Activated CD4-positive, alpha-beta T cell treated with anti-CD3 and anti-CD28 coated beads, Interleukin-2, amount 10 ng/mL, durations not matched to agents 24 days and 14 days (primary cell): ENCODE measurements at regions not wholly inside any gene's neighbourhood (a gene's known extent, or its start where the extent isn't known, plus 50 kb on each side); places are given as distances from the start of the nearest gene placed in this dataset.
"Not testable (repeated sequence)": the region's sequence is repeated elsewhere in the genome, so short reads cannot be mapped to it uniquely, and the experiment has no call there.

Experiments used
- DNase-seq: peaks from one replicate; pipeline ENCODE4 v3.0.0; 2022
- H3K27ac Mint-ChIP-seq: one replicate; pipeline ENCODE4 v1.8.0; 2022; ENCODE audit warnings: mild to moderate bottlenecking, mixed read lengths
- H3K27me3 Mint-ChIP-seq: one replicate; pipeline ENCODE4 v1.8.0; 2022; ENCODE audit warnings: mixed read lengths
- H3K36me3 Mint-ChIP-seq: one replicate; pipeline ENCODE4 v1.8.0; 2022; ENCODE audit warnings: low read depth, mild to moderate bottlenecking, mixed read lengths
- H3K4me1 Mint-ChIP-seq: one replicate; pipeline ENCODE4 v1.8.0; 2021; ENCODE audit warnings: mixed read lengths
- H3K4me3 Mint-ChIP-seq: one replicate; pipeline ENCODE4 v1.8.0; 2022; ENCODE audit warnings: mild to moderate bottlenecking, moderate library complexity, mixed read lengths
- H3K9me3 Mint-ChIP-seq: one replicate; pipeline ENCODE4 v1.8.0; 2021; ENCODE audit warnings: mixed read lengths
- intact Hi-C: fragments of 100-400 bp; cut with micrococcal nuclease; formaldehyde crosslinking; loops from one replicate; pipeline ENCODE4 v1.15.1; 2023

GRCh38 chr3:81237181-81237580, 524.3 kb downstream of the GBE1 start:
- H3K27me3 Mint-ChIP-seq, result no peaks in the 10 kb centered on the region
- H3K27ac Mint-ChIP-seq, result no peak overlapping the region
- no peaks in the 10 kb centered on the region for H3K9me3 Mint-ChIP-seq
- no peaks in the 10 kb centered on the region for H3K4me1 Mint-ChIP-seq
- intact Hi-C loops, result no loop called here
- no peak overlapping the region for H3K4me3 Mint-ChIP-seq
- H3K36me3 Mint-ChIP-seq, result no peaks in the 10 kb centered on the region
- no peak for DNase-seq

- Mint-ChIP-seq H3K36me3 (no peaks in the 10 kb centered on the region), H3K4me3 (no peak overlapping the region), H3K27me3 (no peaks in the 10 kb centered on the region), H3K9me3 (peaks cover 3% of the 10 kb centered on the region), H3K4me1 (no peaks in the 10 kb centered on the region), H3K27ac (no peak overlapping the region)
- no peak for DNase-seq
- intact Hi-C loops, result no loop called here
Measured at GRCh38 chr3:81218023-81218422, 543.4 kb downstream of the GBE1 start.

GRCh38 chr3:81217101-81217500, 544.3 kb downstream of the GBE1 start:
- peaks cover 3% of the 10 kb centered on the region for H3K9me3 Mint-ChIP-seq

GRCh38 chr3:81216192-81216591, 545.3 kb downstream of the GBE1 start:
- Mint-ChIP-seq H3K27ac (no peak overlapping the region), H3K36me3 (no peaks in the 10 kb centered on the region), H3K27me3 (no peaks in the 10 kb centered on the region), H3K4me1 (no peaks in the 10 kb centered on the region), H3K9me3 (no peaks in the 10 kb centered on the region), H3K4me3 (no peak overlapping the region)
- intact Hi-C loops, result no loop called here
- DNase-seq, result no peak

More at GRCh38 chr3:81217101-81217500, 544.3 kb downstream of the GBE1 start:
- H3K36me3 Mint-ChIP-seq, result no peaks in the 10 kb centered on the region
- H3K27me3 Mint-ChIP-seq, result no peaks in the 10 kb centered on the region
- DNase-seq, result no peak
- no peaks in the 10 kb centered on the region for H3K4me1 Mint-ChIP-seq
- no peak overlapping the region for H3K4me3 Mint-ChIP-seq
- H3K27ac Mint-ChIP-seq, result no peak overlapping the region
- intact Hi-C loops, result no loop called here

GRCh38 chr3:81214631-81215030, 546.8 kb downstream of the GBE1 start:
- no peak overlapping the region for H3K4me3 Mint-ChIP-seq
- no peak overlapping the region for H3K27ac Mint-ChIP-seq
- intact Hi-C loops, result no loop called here
- H3K36me3 Mint-ChIP-seq, result no peaks in the 10 kb centered on the region
- DNase-seq, result no peak
- no peaks in the 10 kb centered on the region for H3K9me3 Mint-ChIP-seq
- H3K27me3 Mint-ChIP-seq, result no peaks in the 10 kb centered on the region
- no peaks in the 10 kb centered on the region for H3K4me1 Mint-ChIP-seq

GRCh38 chr3:81199587-81199986, 561.9 kb downstream of the GBE1 start:
- Mint-ChIP-seq H3K4me1 (no peaks in the 10 kb centered on the region), H3K27me3 (no peaks in the 10 kb centered on the region), H3K9me3 (no peaks in the 10 kb centered on the region), H3K4me3 (no peak overlapping the region), H3K36me3 (no peaks in the 10 kb centered on the region), H3K27ac (no peak overlapping the region)
- intact Hi-C loops, result no loop called here
- no peak for DNase-seq

GRCh38 chr3:81198756-81199155, 562.7 kb downstream of the GBE1 start:
- intact Hi-C loops, result no loop called here
- Mint-ChIP-seq H3K9me3 (no peaks in the 10 kb centered on the region), H3K27me3 (no peaks in the 10 kb centered on the region), H3K27ac (no peak overlapping the region), H3K36me3 (no peaks in the 10 kb centered on the region), H3K4me3 (no peak overlapping the region), H3K4me1 (no peaks in the 10 kb centered on the region)
- no peak for DNase-seq

GRCh38 chr3:81198216-81198615, 563.2 kb downstream of the GBE1 start:
- intact Hi-C loops, result no loop called here
- H3K36me3 Mint-ChIP-seq, result no peaks in the 10 kb centered on the region

GRCh38 chr3:81197386-81197785, 564.1 kb downstream of the GBE1 start:
- intact Hi-C loops, result no loop called here
- no peaks in the 10 kb centered on the region for H3K9me3 Mint-ChIP-seq
- no peak overlapping the region for H3K27ac Mint-ChIP-seq
- DNase-seq, result no peak
- H3K27me3 Mint-ChIP-seq, result no peaks in the 10 kb centered on the region
- no peaks in the 10 kb centered on the region for H3K36me3 Mint-ChIP-seq
- no peak overlapping the region for H3K4me3 Mint-ChIP-seq
- no peaks in the 10 kb centered on the region for H3K4me1 Mint-ChIP-seq

More at GRCh38 chr3:81198216-81198615, 563.2 kb downstream of the GBE1 start:
- Mint-ChIP-seq H3K4me1 (no peaks in the 10 kb centered on the region), H3K27ac (no peak overlapping the region), H3K4me3 (no peak overlapping the region), H3K9me3 (no peaks in the 10 kb centered on the region), H3K27me3 (no peaks in the 10 kb centered on the region)
- no peak for DNase-seq

- H3K27me3 Mint-ChIP-seq, result no peaks in the 10 kb centered on the region
- H3K36me3 Mint-ChIP-seq, result no peaks in the 10 kb centered on the region
- intact Hi-C loops, result no loop called here
- H3K4me3 Mint-ChIP-seq, result no peak overlapping the region
- H3K27ac Mint-ChIP-seq, result no peak overlapping the region
- no peaks in the 10 kb centered on the region for H3K4me1 Mint-ChIP-seq
- no peak for DNase-seq
- H3K9me3 Mint-ChIP-seq, result no peaks in the 10 kb centered on the region
Measured at GRCh38 chr3:81195478-81195877, 566.0 kb downstream of the GBE1 start.

- no peak for DNase-seq
- intact Hi-C loops, result no loop called here
- Mint-ChIP-seq H3K4me3 (no peak overlapping the region), H3K36me3 (no peaks in the 10 kb centered on the region), H3K27me3 (no peaks in the 10 kb centered on the region), H3K4me1 (no peaks in the 10 kb centered on the region), H3K27ac (no peak overlapping the region), H3K9me3 (peaks cover 3% of the 10 kb centered on the region)
Measured at GRCh38 chr3:81186412-81186811, 575.0 kb downstream of the GBE1 start.

GRCh38 chr3:81182086-81182875, 579.2 kb downstream of the GBE1 start:
- H3K36me3 Mint-ChIP-seq, H3K9me3 Mint-ChIP-seq, intact Hi-C loops, H3K27ac Mint-ChIP-seq, DNase-seq, H3K4me1 Mint-ChIP-seq, H3K27me3 Mint-ChIP-seq, H3K4me3 Mint-ChIP-seq: not testable (repeated sequence)

- intact Hi-C loops, result no loop called here
- H3K9me3 Mint-ChIP-seq, result peaks cover 8% of the 10 kb centered on the region
- no peak overlapping the region for H3K27ac Mint-ChIP-seq
Measured at GRCh38 chr3:81173514-81173913, 587.9 kb downstream of the GBE1 start.

GRCh38 chr3:81170298-81170697, 591.1 kb downstream of the GBE1 start:
- DNase-seq, result no peak
- Mint-ChIP-seq H3K36me3 (no peaks in the 10 kb centered on the region), H3K4me3 (no peak overlapping the region), H3K27ac (no peak overlapping the region), H3K27me3 (no peaks in the 10 kb centered on the region), H3K9me3 (peaks cover 9% of the 10 kb centered on the region), H3K4me1 (no peaks in the 10 kb centered on the region)
- intact Hi-C loops, result no loop called here

More at GRCh38 chr3:81173514-81173913, 587.9 kb downstream of the GBE1 start:
- H3K36me3 Mint-ChIP-seq, result no peaks in the 10 kb centered on the region
- no peak for DNase-seq
- no peak overlapping the region for H3K4me3 Mint-ChIP-seq
- H3K4me1 Mint-ChIP-seq, result no peaks in the 10 kb centered on the region
- no peaks in the 10 kb centered on the region for H3K27me3 Mint-ChIP-seq

- no peaks in the 10 kb centered on the region for H3K36me3 Mint-ChIP-seq
Measured at GRCh38 chr3:81164806-81165205, 596.6 kb downstream of the GBE1 start.

More at GRCh38 chr3:81164806-81165205, 596.6 kb downstream of the GBE1 start:
- intact Hi-C loops, result no loop called here
- peaks cover 12% of the 10 kb centered on the region for H3K9me3 Mint-ChIP-seq
- H3K27ac Mint-ChIP-seq, result no peak overlapping the region
- H3K27me3 Mint-ChIP-seq, result no peaks in the 10 kb centered on the region
- no peaks in the 10 kb centered on the region for H3K4me1 Mint-ChIP-seq
- H3K4me3 Mint-ChIP-seq, result no peak overlapping the region
- DNase-seq, result no peak
